ENCODE measurements at regions not wholly inside any gene's neighbourhood (a gene's known extent, or its start where the extent isn't known, plus 50 kb on each side); places are given as distances from the start of the nearest gene placed in this dataset.

GRCh38 chr9:93869863-93870262 lies 85.3 kb downstream of the BARX1 start:
- Histone ChIP-seq H3K9ac (ENCODE audit: insufficient read depth, low read length) (no peak overlapping the region), H3K4me2 (ENCODE audit: extremely low read depth, insufficient read depth, low read length) (no peak overlapping the region), H4K20me1 (ENCODE audit: control insufficient read depth, extremely low read depth, insufficient read depth, low read length) (no peaks in the 10 kb centered on the region), H3K36me3 (ENCODE audit: control insufficient read depth, insufficient read depth, low read length) (no peaks in the 10 kb centered on the region), H3K4me1 (ENCODE audit: control insufficient read depth, extremely low read depth, insufficient read depth, low read length) (no peaks in the 10 kb centered on the region), H3K27ac (ENCODE audit: insufficient read depth, low read length) (no peak overlapping the region), H3K9me3 (ENCODE audit: control insufficient read depth, insufficient read depth, low read depth, low read length) (no peaks in the 10 kb centered on the region), H3K27me3 (ENCODE audit: control insufficient read depth, insufficient read depth, low read length) (no peaks in the 10 kb centered on the region), H2AFZ (ENCODE audit: low read length) (no peak overlapping the region), H3K79me2 (ENCODE audit: control insufficient read depth, insufficient read depth, low read length) (no peaks in the 10 kb centered on the region), H3K4me3 (replicated peaks in 1 of 4; ENCODE audit: control extremely low read depth in 1 of 4, insufficient read depth in 1 of 4, low read depth in 3 of 4, low read length in 4 of 4) (no peak overlapping the region)
- no peak for DNase-seq (ENCODE audit: low read depth in 2 of 2)
- TF ChIP-seq, protein P1, sequence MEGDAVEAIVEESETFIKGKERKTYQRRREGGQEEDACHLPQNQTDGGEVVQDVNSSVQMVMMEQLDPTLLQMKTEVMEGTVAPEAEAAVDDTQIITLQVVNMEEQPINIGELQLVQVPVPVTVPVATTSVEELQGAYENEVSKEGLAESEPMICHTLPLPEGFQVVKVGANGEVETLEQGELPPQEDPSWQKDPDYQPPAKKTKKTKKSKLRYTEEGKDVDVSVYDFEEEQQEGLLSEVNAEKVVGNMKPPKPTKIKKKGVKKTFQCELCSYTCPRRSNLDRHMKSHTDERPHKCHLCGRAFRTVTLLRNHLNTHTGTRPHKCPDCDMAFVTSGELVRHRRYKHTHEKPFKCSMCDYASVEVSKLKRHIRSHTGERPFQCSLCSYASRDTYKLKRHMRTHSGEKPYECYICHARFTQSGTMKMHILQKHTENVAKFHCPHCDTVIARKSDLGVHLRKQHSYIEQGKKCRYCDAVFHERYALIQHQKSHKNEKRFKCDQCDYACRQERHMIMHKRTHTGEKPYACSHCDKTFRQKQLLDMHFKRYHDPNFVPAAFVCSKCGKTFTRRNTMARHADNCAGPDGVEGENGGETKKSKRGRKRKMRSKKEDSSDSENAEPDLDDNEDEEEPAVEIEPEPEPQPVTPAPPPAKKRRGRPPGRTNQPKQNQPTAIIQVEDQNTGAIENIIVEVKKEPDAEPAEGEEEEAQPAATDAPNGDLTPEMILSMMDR (conservative IDR thresholded peaks at IDR 0.05 in 1 of 2, IDR thresholded peaks at IDR 0.05 in 1 of 2; ENCODE audit: low read depth in 1 of 2, low read length in 2 of 2), result no peak
- TF ChIP-seq EZH2 (IDR thresholded peaks at IDR 0.05; ENCODE audit: low read length, missing control alignments), result no peak

GRCh38 chr9:93869088-93869487 lies 86.1 kb downstream of the BARX1 start:
- no peaks in the 10 kb centered on the region for H3K27me3 ChIP-seq (ENCODE audit: control insufficient read depth, insufficient read depth, low read length)
- no peak overlapping the region for H2AFZ ChIP-seq (ENCODE audit: low read length)
- H3K9ac ChIP-seq (ENCODE audit: insufficient read depth, low read length), result no peak overlapping the region
- H3K79me2 ChIP-seq (ENCODE audit: control insufficient read depth, insufficient read depth, low read length), result no peaks in the 10 kb centered on the region
- H3K4me1 ChIP-seq (ENCODE audit: control insufficient read depth, extremely low read depth, insufficient read depth, low read length), result no peaks in the 10 kb centered on the region
- no peak for TF ChIP-seq EZH2 (IDR thresholded peaks at IDR 0.05; ENCODE audit: low read length, missing control alignments)
- TF ChIP-seq, protein P1 (conservative IDR thresholded peaks at IDR 0.05 in 1 of 2, IDR thresholded peaks at IDR 0.05 in 1 of 2; ENCODE audit: low read depth in 1 of 2, low read length in 2 of 2), result no peak
- H4K20me1 ChIP-seq (ENCODE audit: control insufficient read depth, extremely low read depth, insufficient read depth, low read length), result no peaks in the 10 kb centered on the region
- no peak overlapping the region for H3K27ac ChIP-seq (ENCODE audit: insufficient read depth, low read length)
- no peak for DNase-seq (ENCODE audit: low read depth in 2 of 2)
- H3K36me3 ChIP-seq (ENCODE audit: control insufficient read depth, insufficient read depth, low read length), result no peaks in the 10 kb centered on the region
- no peak overlapping the region for H3K4me2 ChIP-seq (ENCODE audit: extremely low read depth, insufficient read depth, low read length)
- no peak overlapping the region for H3K4me3 ChIP-seq (replicated peaks in 1 of 4; ENCODE audit: control extremely low read depth in 1 of 4, insufficient read depth in 1 of 4, low read depth in 3 of 4, low read length in 4 of 4)
- no peaks in the 10 kb centered on the region for H3K9me3 ChIP-seq (ENCODE audit: control insufficient read depth, insufficient read depth, low read depth, low read length)

DNA sequence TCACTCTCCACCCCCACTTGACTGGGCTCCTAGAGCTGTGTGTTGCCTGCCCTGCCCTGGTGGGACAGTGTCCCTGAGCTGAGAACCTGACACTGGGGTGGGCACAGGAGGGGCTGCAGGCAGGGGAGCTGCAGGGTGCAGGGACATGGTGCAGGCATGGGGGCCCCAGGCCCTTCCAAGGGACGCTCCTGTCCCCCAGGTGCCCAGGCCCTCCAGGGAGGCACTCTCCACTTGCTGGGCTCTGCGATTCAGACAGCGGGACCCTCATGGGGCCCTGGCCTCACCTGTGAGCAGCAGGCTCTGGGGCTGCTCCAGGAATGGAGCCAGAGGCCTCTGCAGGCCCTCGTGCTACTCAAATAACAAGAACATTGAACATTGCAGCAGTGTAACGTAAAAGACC lies 89.4 kb downstream of the BARX1 start:
- DNase-seq (ENCODE audit: low read depth in 2 of 2), result no peak
- Histone ChIP-seq H3K79me2 (ENCODE audit: control insufficient read depth, insufficient read depth, low read length) (no peaks in the 10 kb centered on the region), H4K20me1 (ENCODE audit: control insufficient read depth, extremely low read depth, insufficient read depth, low read length) (no peaks in the 10 kb centered on the region), H3K27me3 (ENCODE audit: control insufficient read depth, insufficient read depth, low read length) (peaks cover 4% of the 10 kb centered on the region), H3K9ac (ENCODE audit: insufficient read depth, low read length) (no peak overlapping the region), H3K4me2 (ENCODE audit: extremely low read depth, insufficient read depth, low read length) (no peak overlapping the region), H3K27ac (ENCODE audit: insufficient read depth, low read length) (no peak overlapping the region), H3K4me3 (replicated peaks in 1 of 4; ENCODE audit: control extremely low read depth in 1 of 4, insufficient read depth in 1 of 4, low read depth in 3 of 4, low read length in 4 of 4) (no peak overlapping the region), H3K9me3 (ENCODE audit: control insufficient read depth, insufficient read depth, low read depth, low read length) (no peaks in the 10 kb centered on the region), H3K4me1 (ENCODE audit: control insufficient read depth, extremely low read depth, insufficient read depth, low read length) (no peaks in the 10 kb centered on the region), H3K36me3 (ENCODE audit: control insufficient read depth, insufficient read depth, low read length) (no peaks in the 10 kb centered on the region), H2AFZ (ENCODE audit: low read length) (no peak overlapping the region)
- TF ChIP-seq, protein P1 (conservative IDR thresholded peaks at IDR 0.05 in 1 of 2, IDR thresholded peaks at IDR 0.05 in 1 of 2; ENCODE audit: low read depth in 1 of 2, low read length in 2 of 2), result no peak
- TF ChIP-seq EZH2 (IDR thresholded peaks at IDR 0.05; ENCODE audit: low read length, missing control alignments), result no peak
